Umbilical cord (tissue), 1 donor: ENCODE measurements at regions not wholly inside any gene's neighbourhood (a gene's known extent, or its start where the extent isn't known, plus 50 kb on each side); places are given as distances from the start of the nearest gene placed in this dataset.
"Not testable (repeated sequence)": the region's sequence is repeated elsewhere in the genome, so short reads cannot be mapped to it uniquely, and the experiment has no call there.

Experiments
- DNase-seq: peaks from one replicate; pipeline ENCODE4 v3.0.0-alpha.2; 2015; ENCODE audit warnings: low spot score

DNA sequence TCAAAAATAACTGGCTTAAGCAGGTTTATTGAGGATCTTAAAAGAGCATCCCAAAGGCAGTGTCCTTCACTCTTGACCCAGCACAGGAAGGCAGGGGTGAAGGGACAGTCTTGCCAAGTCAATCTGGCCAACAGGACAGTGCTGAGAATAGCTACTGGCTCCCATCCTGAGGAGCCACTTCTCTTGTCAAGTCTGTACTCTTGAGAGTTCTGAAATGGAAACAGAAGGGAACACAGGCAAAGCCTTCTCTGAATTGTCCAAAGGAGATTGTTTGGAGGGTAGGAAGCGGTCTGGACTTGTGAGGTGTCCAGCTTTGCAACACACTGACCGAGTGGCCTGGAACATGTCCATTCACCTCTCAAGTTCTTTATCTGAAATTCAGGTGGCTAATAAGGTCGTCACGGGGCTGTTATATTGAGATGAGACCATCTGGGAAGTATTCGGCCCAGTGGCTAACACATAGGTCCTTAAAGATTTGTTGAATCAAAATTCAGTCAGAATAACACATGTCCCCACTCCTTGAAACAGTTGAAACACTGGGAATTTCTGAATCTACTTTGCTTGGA, 99.5 kb upstream of the FHL2 start:
- no peak for DNase-seq

GRCh38 chr2:105497094-105497493, 98.2 kb upstream of the FHL2 start:
- DNase-seq = no peak

DNA sequence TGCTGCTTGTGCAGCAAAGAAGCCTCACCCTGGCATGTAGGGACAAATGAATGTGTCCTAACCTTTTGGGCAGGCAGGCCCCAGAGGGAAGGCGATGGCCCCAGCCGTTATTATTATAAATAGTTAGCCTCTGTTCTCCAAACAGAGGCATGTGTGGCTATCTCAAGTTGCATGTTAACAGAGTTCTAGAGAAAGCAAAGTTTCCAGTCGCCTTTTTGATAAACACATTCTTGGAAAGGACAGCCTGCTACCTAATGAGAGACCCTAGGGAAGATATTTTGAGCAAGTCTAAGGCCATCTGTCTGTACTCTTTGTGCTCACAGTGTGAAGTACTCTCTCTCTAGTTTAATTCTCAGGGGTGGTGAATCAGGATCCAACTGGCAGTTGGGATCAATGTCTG, 97.4 kb upstream of the FHL2 start:
- no peak for DNase-seq

GRCh38 chr2:105494683-105495425, 96.0 kb upstream of the FHL2 start:
- DNase-seq = no peak

DNA sequence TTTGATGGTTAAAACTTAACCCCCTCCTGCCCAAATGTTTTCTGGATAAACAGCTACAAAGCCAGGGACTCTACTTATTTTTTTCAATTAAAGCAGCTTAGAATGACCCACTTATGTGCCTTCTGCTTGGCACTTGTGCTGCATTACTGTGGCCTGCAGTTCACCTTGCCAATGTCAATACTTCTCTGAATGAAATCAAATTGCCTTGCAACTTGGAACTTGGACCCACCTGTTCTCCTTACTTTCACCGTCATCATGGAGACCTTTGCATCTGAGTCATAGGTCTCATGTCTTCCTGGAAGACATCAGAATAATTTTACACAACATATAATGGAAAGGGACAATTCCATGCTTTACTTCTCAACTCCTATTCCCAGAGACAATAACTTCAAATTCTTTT, 92.1 kb upstream of the FHL2 start:
- DNase-seq = no peak

GRCh38 chr2:105490204-105490603, 91.4 kb upstream of the FHL2 start:
- no peak for DNase-seq

DNA sequence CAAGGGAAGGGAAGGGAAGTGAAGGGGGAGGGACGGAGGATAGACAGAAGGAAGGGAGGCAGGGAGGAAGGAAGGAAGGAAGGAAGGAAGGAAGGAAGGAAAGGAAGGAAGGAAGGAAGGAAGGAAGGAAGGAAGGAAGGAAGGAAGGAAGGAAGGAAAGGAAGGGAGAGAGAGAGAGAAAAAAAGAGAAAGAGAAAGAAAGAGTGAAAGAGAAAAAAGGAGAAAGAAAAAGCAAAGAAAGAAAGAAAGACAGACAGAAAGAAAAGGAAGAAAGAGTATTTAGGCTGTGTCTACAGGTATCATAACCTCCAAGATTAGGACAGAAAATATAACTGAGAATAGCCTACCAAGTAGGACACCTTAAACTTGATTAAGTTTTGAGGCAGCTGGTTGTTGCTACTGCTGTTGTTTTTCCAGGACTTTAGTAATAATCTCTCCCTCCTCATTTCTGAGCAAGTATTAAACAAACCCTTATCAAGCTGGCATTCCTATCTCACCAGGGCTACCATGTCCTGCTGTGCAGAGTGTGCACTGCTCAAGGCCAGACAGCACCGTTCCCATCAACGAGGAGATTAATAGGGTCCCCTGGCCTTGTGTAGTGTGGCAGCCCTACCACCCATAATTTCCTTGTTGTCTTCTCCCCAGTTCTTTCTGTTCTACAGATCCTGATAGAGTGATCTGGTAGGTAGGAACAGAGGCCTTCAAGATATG, 90.5 kb upstream of the FHL2 start:
- DNase-seq = no peak

- no peak for DNase-seq
These were observed 89.4 kb upstream of the FHL2 start for GRCh38 chr2:105488285-105488684.

GRCh38 chr2:105487142-105488069, 88.6 kb upstream of the FHL2 start:
- DNase-seq = no peak

DNA sequence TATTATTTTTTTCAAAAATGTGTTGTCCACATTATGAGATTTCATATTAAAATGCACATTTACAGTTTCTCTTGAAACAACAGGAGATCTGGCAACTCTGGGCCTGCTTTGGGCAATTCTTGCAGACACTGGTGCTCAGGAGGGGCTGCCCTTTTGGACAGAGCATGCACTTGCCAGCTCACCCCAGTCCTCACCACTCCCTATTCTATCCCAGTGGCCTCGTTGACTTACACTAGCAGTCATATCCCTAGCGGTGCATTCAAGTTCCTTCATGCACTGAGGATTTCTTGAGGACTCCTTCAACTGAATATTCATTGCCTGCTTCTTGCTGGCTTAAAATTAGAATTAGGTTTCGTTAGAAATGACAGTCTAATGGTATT, 87.9 kb upstream of the FHL2 start:
- DNase-seq = no peak

DNA sequence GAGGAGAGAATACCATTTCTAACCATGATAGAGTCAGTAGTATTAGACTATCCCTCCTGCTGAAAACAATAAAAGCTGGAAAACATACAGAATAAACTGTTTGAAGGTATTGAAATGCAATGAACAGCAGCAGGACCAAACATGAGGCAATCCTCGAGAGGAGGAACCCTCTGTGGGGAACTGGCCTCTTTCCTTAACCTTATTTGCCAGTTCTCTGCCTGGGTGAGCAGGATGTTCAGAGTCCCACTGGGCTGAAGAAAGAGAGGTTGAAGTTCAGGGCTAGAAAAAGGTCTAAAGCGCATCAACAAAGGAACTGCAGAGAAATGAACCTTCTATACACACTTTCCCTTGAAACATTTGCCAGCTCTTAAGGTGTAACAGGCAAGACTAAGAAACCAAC, 79.8 kb upstream of the FHL2 start:
- no peak for DNase-seq

- DNase-seq = not testable (repeated sequence)
These were observed 78.3 kb upstream of the FHL2 start for GRCh38 chr2:105477050-105477620.

DNA sequence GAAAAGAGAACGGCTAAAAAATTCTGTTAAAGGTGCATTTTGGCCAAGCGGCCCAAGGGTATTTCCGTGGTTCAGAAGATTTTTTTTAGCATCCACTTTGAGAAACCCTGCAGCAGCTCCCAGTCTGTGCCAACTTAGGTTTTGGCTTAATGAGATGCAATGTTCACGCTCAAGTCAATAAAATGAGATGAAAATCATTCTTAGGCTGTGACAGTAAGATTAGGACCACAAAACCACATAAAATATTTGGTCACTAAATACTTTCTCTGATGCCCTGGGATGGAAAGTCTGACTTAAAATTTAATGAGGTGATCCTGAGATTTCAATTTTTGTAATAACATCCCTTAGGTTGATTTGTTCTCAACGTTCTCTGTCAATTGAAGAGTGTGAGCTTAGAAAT, 74.2 kb upstream of the FHL2 start:
- DNase-seq = no peak

DNA sequence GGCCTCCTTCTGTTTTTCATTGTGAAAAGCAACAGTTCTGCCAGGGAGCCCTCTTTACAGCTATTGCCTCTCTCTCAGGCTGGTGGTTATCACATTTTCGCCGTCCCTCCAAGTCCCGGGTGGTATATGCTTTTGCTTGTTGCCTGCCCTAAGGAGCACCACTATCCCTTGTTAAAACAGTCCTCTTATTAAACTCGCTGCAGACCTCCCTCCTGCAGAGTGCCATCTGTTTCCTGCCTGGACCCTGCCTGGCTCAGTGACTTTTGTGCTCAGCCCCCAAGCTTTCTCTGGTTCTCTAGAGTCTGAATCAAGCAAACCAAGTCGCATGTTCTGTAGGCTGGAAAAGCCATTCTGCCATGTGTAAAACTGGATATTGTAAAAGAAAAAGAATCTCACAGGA, 72.1 kb upstream of the FHL2 start:
- DNase-seq = no peak

GRCh38 chr2:105469781-105470180, 70.9 kb upstream of the FHL2 start:
- DNase-seq = no peak

GRCh38 chr2:105468582-105469042, 69.8 kb upstream of the FHL2 start:
- DNase-seq = no peak

DNA sequence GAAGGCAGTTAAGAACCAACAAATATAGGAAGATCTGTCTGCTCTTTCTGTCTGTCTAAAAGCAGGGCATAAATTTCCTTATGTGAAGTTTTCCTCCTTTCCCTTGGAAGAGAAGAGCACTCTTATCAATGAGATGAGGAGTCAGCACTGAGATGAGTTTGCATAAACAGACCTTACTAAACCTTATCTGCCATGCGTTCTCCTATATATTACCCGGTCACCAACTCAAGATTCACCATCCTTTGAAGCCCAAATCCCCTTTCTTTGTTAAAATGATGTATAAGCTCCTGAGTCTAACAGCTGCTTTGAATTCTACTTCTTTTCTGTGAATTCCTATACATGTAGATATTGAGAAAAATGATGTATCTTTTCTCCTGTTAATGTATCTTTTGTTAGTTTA, 65.5 kb upstream of the FHL2 start:
- no peak for DNase-seq

GRCh38 chr2:105460048-105460732, 61.3 kb upstream of the FHL2 start:
- peak; percentile 16 for DNase-seq

GRCh38 chr2:105458076-105458475, 59.2 kb upstream of the FHL2 start:
- no peak for DNase-seq

GRCh38 chr2:105455488-105456003, 56.7 kb upstream of the FHL2 start:
- DNase-seq = peak; percentile 13
